ENCODE measurements at regions not wholly inside any gene's neighbourhood (a gene's known extent, or its start where the extent isn't known, plus 50 kb on each side); places are given as distances from the start of the nearest gene placed in this dataset.

DNA sequence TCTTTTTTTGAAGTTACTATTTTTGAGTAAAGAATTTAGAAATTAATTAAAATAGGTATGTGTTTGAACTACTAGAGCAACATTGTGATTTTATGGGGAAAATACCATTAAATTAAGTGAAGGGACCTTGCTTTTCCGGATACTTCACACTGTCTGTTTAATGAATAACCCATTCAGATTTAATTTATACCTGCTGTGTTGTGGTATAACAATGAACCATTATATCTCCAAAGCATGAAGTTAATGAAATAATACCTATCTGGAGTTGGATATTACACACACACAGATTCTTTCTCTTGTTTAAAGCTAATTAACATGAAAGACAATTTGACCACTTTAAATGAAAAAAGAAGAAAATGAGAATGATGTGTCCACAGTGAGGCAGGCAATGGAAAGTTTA lies 195.0 kb upstream of the GPRIN3 start:
- TF ChIP-seq, protein P1, sequence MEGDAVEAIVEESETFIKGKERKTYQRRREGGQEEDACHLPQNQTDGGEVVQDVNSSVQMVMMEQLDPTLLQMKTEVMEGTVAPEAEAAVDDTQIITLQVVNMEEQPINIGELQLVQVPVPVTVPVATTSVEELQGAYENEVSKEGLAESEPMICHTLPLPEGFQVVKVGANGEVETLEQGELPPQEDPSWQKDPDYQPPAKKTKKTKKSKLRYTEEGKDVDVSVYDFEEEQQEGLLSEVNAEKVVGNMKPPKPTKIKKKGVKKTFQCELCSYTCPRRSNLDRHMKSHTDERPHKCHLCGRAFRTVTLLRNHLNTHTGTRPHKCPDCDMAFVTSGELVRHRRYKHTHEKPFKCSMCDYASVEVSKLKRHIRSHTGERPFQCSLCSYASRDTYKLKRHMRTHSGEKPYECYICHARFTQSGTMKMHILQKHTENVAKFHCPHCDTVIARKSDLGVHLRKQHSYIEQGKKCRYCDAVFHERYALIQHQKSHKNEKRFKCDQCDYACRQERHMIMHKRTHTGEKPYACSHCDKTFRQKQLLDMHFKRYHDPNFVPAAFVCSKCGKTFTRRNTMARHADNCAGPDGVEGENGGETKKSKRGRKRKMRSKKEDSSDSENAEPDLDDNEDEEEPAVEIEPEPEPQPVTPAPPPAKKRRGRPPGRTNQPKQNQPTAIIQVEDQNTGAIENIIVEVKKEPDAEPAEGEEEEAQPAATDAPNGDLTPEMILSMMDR (IDR thresholded peaks at IDR 0.05 in 8 of 11, conservative IDR thresholded peaks at IDR 0.05 in 3 of 11) = no peak
- TF ChIP-seq POLR2A (IDR thresholded peaks at IDR 0.05) (no peak), POLR2AphosphoS5 (IDR thresholded peaks at IDR 0.05) (no peak)
